GM12892 (cell line): ENCODE measurements at regions not wholly inside any gene's neighbourhood (a gene's known extent, or its start where the extent isn't known, plus 50 kb on each side); places are given as distances from the start of the nearest gene placed in this dataset.

Source experiments
- POLR2A ChIP-seq: IDR thresholded peaks from 2 replicates; pipeline ENCODE4 v1.6.1; 2011; ENCODE audit warnings: low read depth, low read length, control low read depth
- POLR2AphosphoS5 ChIP-seq: IDR thresholded peaks from 2 replicates; pipeline ENCODE4 v1.6.1; 2011; ENCODE audit warnings: low read depth, low read length, control low read depth
- TAF1 ChIP-seq: IDR thresholded peaks from 2 replicates; pipeline ENCODE4 v1.6.1; 2011; ENCODE audit warnings: low read depth, mild to moderate bottlenecking, control low read depth, low read length, borderline replicate concordance

DNA sequence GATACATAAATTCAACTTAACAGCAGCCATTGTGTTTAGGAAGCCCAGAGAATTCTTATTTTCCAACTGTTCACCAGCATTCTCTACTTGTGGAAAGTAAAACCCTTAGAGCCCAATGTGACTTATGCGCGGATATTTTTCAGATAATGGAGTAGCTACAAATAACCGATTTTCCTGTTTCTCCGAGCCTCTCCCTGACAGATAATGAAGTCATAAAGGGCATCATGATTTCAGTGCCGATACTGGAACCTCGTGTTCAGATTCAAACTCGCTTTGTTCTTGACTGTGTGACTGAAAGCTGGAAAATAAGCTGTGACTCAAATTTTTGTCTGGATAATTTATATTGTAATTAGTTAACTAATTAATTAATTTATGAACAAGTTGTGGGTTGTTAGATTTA lies 228.2 kb downstream of the VAPA start:
- TF ChIP-seq POLR2A: no peak
- TF ChIP-seq POLR2AphosphoS5: no peak
- TF ChIP-seq TAF1: no peak
